DND-41 (cell line): ENCODE measurements at regions not wholly inside any gene's neighbourhood (a gene's known extent, or its start where the extent isn't known, plus 50 kb on each side); places are given as distances from the start of the nearest gene placed in this dataset.

Experiments used
- ATAC-seq: fragments of 200-7000 bp; cut with Tn5 transposase; 3 replicates; pipeline ENCODE4 v1.9.1; 2021; ENCODE audit warnings: low read depth; ENCODE audit not compliant: insufficient read depth
- DNase-seq: peaks from one replicate; pipeline ENCODE4 v3.0.0-alpha.2; 2020
- H2AFZ ChIP-seq: 2 replicates; pipeline ENCODE4 v1.6.0; 2012; ENCODE audit warnings: low read depth, low read length
- H3K27ac ChIP-seq: 2 replicates; pipeline ENCODE4 v1.5.1; 2012; ENCODE audit warnings: low read length, inconsistent platforms
- H3K27me3 ChIP-seq: fragments of 200-600 bp; sonication (generic); 2 replicates; pipeline ENCODE4 v1.6.0; 2012; ENCODE audit warnings: low read length, mild to moderate bottlenecking, inconsistent platforms; ENCODE audit not compliant: insufficient read depth, poor library complexity
- H3K36me3 ChIP-seq: 2 replicates; pipeline ENCODE4 v1.5.1; 2012; ENCODE audit warnings: low read length, inconsistent platforms; ENCODE audit not compliant: insufficient read depth
- H3K4me1 ChIP-seq: 2 replicates; pipeline ENCODE4 v1.5.1; 2012; ENCODE audit warnings: mild to moderate bottlenecking, low read length; ENCODE audit not compliant: insufficient read depth
- H3K4me2 ChIP-seq: 2 replicates; pipeline ENCODE4 v1.6.0; 2012; ENCODE audit warnings: mild to moderate bottlenecking, moderate library complexity, low read length, inconsistent platforms; ENCODE audit not compliant: insufficient read depth
- H3K4me3 ChIP-seq, 2 experiments: fragments of 200-600 bp in 1 of 2; shearing (Covaris generic) in 1 of 2; 2 replicates each; pipeline ENCODE4 v1.5.1; 2012 to 2016; ENCODE audit warnings: inconsistent platforms in 2 of 2, low read length in 2 of 2, mild to moderate bottlenecking in 2 of 2, low read depth in 1 of 2, moderate library complexity in 1 of 2
- H3K79me2 ChIP-seq: 2 replicates; pipeline ENCODE4 v1.6.0; 2012; ENCODE audit warnings: low read length, inconsistent platforms; ENCODE audit not compliant: insufficient read depth
- H3K9ac ChIP-seq: 2 replicates; pipeline ENCODE4 v1.6.0; 2012; ENCODE audit warnings: low read depth, mild to moderate bottlenecking, inconsistent platforms, low read length, moderate library complexity
- H3K9me3 ChIP-seq: 2 replicates; pipeline ENCODE4 v1.5.1; 2012; ENCODE audit warnings: low read length, moderate library complexity, mild to moderate bottlenecking, inconsistent platforms; ENCODE audit not compliant: insufficient read depth, severe bottlenecking
- H4K20me1 ChIP-seq: 2 replicates; pipeline ENCODE4 v1.6.0; 2012; ENCODE audit warnings: low read length; ENCODE audit not compliant: insufficient read depth
- CTCF ChIP-seq: IDR thresholded peaks from 2 replicates; pipeline ENCODE4 v1.5.1; 2012; ENCODE audit warnings: borderline replicate concordance, low read length, moderate library complexity, mild to moderate bottlenecking; ENCODE audit not compliant: poor library complexity, severe bottlenecking; ENCODE audit errors: extremely low read depth
- EZH2 ChIP-seq: IDR thresholded peaks from 3 replicates; pipeline ENCODE4 v1.6.1; 2012; ENCODE audit warnings: borderline replicate concordance, low read depth, mild to moderate bottlenecking, moderate library complexity, low read length, inconsistent platforms; ENCODE audit not compliant: severe bottlenecking

GRCh38 chr12:76679778-76680177 is 84.1 kb upstream of the ZDHHC17 start:
- H4K20me1 ChIP-seq, result no peaks in the 10 kb centered on the region
- TF ChIP-seq EZH2 (no peak), CTCF (no peak)
- H3K9me3 ChIP-seq, result no peaks in the 10 kb centered on the region
- no peaks in the 10 kb centered on the region for H3K36me3 ChIP-seq
- no peaks in the 10 kb centered on the region for H3K4me1 ChIP-seq
- no peaks in the 10 kb centered on the region for H3K27me3 ChIP-seq
- ATAC-seq, result no peak
- no peak overlapping the region for H3K9ac ChIP-seq
- no peak overlapping the region for H3K27ac ChIP-seq
- no peak overlapping the region for H2AFZ ChIP-seq
- DNase-seq, result no peak
- H3K79me2 ChIP-seq, result no peaks in the 10 kb centered on the region
- no peak overlapping the region for H3K4me2 ChIP-seq
- H3K4me3 ChIP-seq, result no peak overlapping the region

DNA sequence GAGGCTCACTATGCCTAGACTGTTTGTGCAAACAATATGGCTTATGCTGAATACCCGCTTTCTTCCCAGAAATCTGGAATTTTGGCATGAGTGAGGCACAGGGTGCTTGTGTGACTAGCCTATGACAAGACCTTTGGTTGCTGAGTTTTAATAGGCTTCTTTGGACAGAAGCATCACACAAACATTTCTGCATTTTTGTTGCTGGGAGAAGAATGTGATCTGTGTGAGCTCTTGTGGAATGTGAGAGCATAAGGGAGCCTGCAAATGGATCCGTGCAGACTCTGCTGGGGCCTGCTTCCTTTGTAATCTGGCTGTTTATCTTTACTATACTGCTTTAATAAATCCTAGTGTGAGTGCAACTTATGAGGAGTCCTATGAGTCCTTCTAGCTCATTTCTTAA is 83.0 kb upstream of the ZDHHC17 start:
- no peaks in the 10 kb centered on the region for H4K20me1 ChIP-seq
- no peaks in the 10 kb centered on the region for H3K79me2 ChIP-seq
- TF ChIP-seq CTCF (no peak), EZH2 (no peak)
- no peaks in the 10 kb centered on the region for H3K4me1 ChIP-seq
- ATAC-seq (no peak), DNase-seq (no peak)
- no peak overlapping the region for H3K9ac ChIP-seq
- no peak overlapping the region for H3K27ac ChIP-seq
- H3K27me3 ChIP-seq, result peaks cover 4% of the 10 kb centered on the region
- no peaks in the 10 kb centered on the region for H3K36me3 ChIP-seq
- no peaks in the 10 kb centered on the region for H3K9me3 ChIP-seq
- H3K4me2 ChIP-seq, result no peak overlapping the region
- no peak overlapping the region for H3K4me3 ChIP-seq
- H2AFZ ChIP-seq, result no peak overlapping the region

DNA sequence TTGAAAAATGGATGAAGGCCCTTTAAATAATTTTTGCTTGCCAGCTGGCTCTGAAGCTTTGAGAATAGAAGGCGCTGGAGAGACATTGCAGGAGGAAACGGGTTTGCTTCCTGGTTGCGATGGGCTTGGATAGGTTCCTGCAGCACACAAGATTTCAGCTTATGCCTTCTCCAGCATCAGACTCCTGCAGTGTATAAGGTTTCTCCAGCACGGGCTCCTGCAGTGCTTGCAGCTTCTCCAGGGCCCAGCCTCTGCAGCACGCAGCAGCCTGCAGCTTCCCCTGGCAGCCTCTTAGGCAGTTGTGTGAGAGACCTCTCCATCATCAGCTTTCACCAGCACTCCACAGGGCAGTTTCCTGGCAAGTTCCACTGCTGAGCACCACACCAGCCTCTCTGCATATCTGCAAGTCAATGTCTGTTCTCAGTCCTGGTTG is 78.7 kb upstream of the ZDHHC17 start:
- Histone ChIP-seq H3K27me3 (peaks cover 4% of the 10 kb centered on the region), H3K27ac (no peak overlapping the region), H4K20me1 (no peaks in the 10 kb centered on the region), H3K4me2 (no peak overlapping the region), H3K4me3 (no peak overlapping the region), H3K9me3 (no peaks in the 10 kb centered on the region), H3K9ac (no peak overlapping the region), H3K79me2 (no peaks in the 10 kb centered on the region), H3K36me3 (no peaks in the 10 kb centered on the region), H2AFZ (no peak overlapping the region), H3K4me1 (no peaks in the 10 kb centered on the region)
- ATAC-seq, result peak; percentile 24; the same call in 1 of the 3 replicates
- TF ChIP-seq CTCF (no peak), EZH2 (no peak)
- no peak for DNase-seq

GRCh38 chr12:76687981-76688380 is 75.9 kb upstream of the ZDHHC17 start:
- H3K4me3 ChIP-seq, result no peak overlapping the region
- DNase-seq (no peak), ATAC-seq (no peak)
- H3K9me3 ChIP-seq, result no peaks in the 10 kb centered on the region
- no peak overlapping the region for H3K9ac ChIP-seq
- H3K27ac ChIP-seq, result no peak overlapping the region
- no peaks in the 10 kb centered on the region for H3K4me1 ChIP-seq
- no peak overlapping the region for H2AFZ ChIP-seq
- no peak overlapping the region for H3K4me2 ChIP-seq
- H3K27me3 ChIP-seq, result peaks cover 4% of the 10 kb centered on the region
- H3K36me3 ChIP-seq, result no peaks in the 10 kb centered on the region
- no peaks in the 10 kb centered on the region for H3K79me2 ChIP-seq
- H4K20me1 ChIP-seq, result no peaks in the 10 kb centered on the region
- TF ChIP-seq EZH2 (no peak), CTCF (no peak)
